ENCODE measurements at regions not wholly inside any gene's neighbourhood (a gene's known extent, or its start where the extent isn't known, plus 50 kb on each side); places are given as distances from the start of the nearest gene placed in this dataset.
A peak's percentile ranks its signal among the peaks of the same experiment; 100 is the strongest.

DNA sequence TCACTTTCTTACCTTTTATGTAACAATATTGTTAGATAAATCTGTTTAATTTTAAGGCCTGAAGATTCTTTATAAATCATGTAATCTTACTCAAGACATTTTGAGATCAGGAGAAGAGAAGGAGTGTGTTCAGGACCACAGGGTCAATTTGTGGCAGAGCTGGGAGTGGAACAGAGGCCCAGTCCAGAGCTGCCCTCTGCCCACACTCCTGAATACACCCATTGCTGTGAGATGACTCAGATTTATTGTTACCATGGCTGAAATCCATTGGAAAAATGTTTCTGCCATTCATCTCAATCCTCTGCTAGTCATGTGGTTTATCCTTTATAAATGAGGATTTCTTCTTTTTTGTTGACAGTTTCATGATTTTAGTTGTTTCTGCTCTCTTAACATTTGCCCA, 100.5 kb upstream of the STXBP6 start:
- DNase-seq (ENCODE audit: low spot score), result no peak

DNA sequence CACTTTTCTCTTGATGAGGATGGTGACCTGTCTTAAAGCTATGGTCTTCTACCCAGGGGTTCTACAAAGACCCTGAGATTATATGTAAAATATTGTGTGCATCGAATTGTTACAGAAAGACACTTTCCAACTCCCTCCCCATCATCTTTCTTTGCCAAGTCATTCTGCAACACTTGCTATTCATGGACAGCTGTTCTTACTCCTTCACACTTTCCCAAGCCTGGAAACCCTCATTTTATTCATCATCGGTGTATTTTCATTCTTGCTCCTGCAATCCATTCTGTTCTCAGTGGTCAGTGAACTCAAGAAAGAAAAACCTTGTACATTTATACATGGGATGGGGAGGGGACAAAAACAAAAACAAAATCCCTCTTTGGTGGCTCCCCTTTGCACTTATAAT, 90.5 kb upstream of the STXBP6 start:
- no peak for DNase-seq (ENCODE audit: low spot score)

DNA sequence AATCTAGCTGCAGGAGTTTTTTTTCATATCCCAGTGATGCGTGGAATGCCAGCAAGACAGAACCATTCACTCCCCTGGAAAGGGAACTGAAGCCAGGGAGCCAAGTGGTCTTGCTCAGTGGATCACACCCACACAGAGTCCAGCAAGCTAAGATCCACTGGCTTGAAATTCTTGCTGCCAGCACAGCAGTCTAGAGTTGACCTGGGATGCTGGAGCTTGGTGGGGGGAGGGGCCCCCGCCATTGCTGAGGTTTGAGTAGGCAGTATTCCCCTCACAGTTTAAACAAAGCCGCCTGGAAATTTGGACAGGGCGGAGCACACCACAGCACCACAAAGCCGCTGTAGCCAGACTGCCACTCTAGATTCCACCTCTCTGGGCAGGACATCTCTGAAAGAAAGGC, 86.9 kb upstream of the STXBP6 start:
- DNase-seq (ENCODE audit: low spot score), result no peak

DNA sequence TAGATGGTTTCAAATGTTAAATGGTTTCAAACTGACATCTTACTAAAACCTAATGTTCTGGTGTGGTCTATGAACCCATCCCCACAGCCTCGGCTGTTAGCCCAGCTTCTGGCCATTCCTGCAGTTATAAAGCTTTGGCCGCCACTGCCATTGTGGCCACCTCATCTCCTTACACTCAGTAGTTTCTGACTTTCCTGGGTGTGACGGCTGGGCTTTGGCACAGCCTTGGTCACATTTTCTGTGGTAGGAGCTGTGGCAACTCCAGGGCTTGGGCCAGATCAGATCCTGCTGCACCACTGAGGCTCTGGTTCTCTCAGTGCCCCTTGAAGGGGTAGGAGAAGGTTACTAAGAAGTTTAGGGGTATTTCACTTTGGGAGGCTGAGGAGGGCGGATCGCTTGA, 84.2 kb upstream of the STXBP6 start:
- DNase-seq (ENCODE audit: low spot score), result no peak

DNA sequence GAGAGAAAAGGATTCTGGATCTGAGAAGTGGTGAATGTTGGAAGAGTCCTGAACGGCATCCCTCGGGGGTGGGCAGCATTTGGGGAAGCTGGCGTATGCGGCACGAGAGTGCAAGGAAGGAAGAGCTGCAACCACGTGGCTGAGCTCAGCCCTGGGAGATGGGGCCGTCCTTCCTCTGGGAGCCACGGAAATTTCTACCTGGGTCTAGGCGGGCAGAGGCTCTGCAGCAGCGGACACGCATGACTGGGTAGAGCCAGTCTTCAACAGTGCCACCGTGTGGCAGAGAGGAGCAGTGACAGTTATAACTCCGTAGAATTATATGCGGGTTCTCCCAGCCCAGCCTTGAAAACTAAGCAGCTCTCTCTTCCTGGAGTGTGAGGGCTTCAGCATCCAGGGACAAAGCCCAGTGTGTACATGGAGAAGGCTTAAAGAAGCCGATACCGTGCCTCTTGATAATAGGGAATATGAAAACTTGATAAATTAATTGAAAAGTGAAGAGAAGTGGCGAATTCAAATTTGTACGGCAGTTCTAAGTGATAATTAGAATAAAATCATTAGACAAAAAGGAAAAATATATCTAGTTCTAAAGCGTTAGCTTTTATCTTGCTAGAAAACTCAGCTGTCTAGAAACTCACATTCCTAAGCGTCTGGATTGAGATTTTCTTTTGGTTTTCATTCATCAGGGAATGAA, 82.9 kb upstream of the STXBP6 start:
- DNase-seq (ENCODE audit: low spot score), result peak; percentile 69

DNA sequence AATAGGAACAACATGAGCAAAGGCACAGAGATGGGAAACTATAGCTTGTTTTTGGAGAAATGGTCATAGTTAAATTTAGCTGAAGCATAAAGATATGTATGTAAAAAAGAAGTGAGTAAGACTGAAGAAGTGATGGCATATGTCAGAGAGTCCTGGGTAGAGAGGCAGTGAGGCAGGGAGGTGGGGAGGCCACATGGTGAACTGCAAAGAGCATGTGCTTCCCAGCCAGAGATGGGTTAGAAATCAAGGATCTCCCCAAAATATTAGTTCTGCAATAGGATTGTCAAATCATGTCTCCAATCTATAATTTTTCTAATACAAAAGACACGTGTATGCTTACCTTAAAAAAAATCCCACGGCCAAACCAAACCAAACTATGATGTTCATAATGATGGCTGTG, 82.1 kb upstream of the STXBP6 start:
- no peak for DNase-seq (ENCODE audit: low spot score)

DNA sequence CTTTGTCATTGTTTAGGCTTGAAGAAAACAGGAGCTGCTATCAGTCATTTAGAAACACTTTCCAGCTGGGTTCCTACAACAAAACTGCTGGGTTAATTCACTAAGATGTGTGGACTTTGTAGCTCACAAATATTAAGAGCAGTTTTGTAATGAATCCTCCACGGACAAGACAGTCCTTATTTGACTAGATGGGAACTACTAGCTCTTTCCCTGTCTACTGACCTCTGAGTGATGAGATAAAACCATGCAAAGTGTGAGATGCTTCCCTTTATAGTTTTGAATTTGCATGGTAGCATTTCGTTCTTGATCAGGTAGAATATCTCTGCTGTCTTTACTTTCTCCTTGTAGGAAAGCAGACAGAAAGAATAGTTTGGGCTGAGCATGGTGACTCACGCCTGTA, 72.9 kb upstream of the STXBP6 start:
- DNase-seq (ENCODE audit: low spot score), result no peak

DNA sequence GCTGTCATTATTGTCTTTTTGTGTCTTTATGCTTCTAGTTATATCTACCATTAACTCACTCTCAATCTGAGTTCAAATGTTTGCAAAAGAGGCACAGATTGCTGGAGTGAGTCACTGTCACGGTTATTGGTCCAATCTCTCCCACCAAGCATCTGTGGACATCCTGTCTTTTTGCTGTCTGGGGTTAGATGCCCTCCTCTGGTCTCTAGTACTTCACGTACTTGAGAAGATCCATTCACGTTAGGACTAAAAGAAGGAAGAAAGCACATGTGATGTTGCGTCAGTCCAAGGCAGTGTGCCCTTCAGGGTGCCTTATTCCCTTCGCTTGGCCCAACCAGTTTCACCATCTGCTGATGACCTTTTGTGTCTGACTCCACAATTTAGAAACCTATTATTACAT, 72.3 kb upstream of the STXBP6 start:
- DNase-seq (ENCODE audit: low spot score), result no peak

DNA sequence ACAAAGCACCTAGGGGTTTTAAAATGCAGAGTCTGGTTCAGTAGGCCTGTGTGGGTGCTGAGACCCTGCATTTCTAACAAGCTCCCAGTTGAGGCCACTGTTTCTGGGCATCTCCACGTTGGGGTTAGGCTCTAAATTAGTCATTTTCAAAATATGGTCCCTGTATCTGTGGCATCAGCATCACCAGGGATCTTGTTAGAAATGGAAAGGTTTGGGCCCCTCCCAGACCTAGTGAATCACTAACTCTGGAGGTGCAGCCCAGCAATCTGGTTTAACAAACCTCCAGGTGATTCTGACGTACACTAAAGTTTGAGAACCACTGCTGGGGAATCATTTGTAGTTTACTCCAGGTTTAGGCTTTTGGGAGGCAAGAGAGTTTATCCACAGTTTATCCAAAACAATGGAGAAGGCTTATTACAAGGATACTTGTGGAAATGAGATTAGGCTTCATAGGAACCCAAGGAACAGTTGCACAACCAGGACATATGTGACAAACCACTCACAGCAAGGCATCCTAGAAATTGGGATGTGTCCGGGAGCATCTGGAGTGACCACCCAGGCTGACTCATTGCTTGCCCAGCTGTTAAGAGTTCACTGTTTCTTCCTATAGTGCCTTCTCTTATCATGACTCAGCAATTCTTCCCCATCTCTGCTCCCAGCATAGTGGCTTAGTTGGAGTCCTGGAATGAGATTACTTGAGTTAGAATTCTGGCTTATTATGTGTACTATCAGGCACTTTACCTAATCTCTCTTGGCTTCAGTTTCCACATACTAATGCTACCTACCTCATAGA, 71.6 kb upstream of the STXBP6 start:
- no peak for DNase-seq (ENCODE audit: low spot score)

DNA sequence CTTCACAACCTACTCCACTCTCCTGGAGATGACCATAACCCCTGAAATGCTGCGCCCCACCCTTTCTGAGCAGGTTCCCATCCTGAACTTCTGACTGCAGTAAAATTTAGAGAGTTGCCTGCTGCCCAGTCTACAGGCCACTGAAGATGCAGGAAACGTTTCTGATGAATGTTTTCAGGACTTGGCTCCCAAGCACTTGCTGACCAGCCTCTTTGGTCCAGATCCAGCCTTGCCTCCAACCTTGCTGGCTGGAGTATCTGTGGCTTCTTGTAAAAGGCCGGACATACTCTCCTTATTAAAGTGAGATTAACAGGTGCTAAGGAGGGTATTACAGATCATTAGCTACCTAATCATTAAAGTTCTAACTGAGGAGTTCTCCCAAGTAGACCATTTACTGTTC, 70.3 kb upstream of the STXBP6 start:
- DNase-seq (ENCODE audit: low spot score), result no peak

DNA sequence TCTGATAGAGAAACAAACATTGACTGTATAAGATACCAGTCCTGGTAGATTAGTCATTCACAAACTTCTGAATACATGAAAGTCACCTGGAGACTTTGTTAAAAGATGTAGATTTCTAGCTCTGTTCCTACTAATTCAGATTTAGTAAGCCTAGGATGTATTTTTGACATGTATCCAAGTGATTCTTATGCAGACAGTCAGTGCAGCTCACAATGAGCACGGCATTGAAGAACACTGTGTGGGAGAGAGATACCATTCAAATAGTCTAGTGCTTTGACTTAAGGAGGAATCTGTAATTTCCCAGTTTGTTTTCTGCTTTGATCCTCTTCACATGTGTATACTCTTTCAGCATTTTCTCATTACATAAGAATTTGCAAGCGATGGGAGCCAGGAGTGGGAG, 68.7 kb upstream of the STXBP6 start:
- no peak for DNase-seq (ENCODE audit: low spot score)

DNA sequence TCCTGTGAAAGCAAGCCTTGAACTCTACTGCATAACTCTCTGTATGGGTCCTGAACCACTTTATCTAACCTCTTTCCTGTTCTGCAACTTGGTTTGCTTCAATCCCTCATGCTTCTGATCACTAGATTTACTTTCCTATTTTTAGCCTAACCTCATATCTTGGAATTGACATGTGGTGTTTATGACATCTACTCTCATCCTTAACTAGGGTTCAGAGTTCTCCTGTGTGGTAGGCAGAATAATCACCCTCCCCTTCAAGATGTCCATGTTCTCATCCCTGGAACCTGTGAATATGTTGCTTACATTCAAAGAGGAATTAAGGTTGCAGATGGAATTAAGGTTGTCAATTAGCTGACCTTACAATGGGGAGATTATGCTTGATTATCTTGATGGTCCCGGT, 67.4 kb upstream of the STXBP6 start:
- no peak for DNase-seq (ENCODE audit: low spot score)

DNA sequence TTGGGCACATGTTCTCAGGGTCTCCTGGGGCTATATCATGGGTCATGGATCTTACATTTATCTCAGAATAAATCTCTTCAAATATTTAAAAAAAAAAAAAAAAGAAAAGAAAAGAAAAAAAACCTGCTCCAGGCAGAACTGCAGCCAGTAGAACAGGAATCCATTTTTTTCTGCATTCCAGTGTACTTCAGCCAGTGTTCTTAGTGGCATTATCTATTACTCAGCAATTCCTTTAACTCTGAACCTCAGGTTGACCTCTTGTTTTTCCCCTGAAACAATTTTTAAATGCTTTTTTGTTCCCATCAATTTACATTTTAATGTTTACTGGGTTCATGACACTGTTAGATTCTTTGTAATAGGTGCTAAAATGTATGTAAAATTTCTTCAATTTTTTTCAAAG, 66.7 kb upstream of the STXBP6 start:
- no peak for DNase-seq (ENCODE audit: low spot score)

DNA sequence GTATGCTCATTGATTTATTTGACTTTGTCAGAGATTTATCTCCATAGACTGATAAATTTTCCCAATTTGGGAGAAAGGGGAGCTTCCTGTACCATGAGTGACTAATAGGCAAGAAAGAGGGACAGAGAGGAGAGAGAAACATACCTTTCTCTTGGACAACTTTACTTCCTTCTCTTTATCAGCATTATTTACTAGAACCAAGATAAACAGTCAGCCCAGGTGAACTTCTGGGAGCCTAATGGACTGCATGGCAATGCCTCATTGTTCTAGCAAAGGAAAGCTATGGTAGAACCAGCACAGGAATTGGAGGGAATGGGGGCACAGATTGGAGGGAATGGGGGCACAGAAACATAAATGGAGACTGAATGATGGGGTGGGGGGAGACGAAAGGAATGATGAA, 63.4 kb upstream of the STXBP6 start:
- no peak for DNase-seq (ENCODE audit: low spot score)

DNA sequence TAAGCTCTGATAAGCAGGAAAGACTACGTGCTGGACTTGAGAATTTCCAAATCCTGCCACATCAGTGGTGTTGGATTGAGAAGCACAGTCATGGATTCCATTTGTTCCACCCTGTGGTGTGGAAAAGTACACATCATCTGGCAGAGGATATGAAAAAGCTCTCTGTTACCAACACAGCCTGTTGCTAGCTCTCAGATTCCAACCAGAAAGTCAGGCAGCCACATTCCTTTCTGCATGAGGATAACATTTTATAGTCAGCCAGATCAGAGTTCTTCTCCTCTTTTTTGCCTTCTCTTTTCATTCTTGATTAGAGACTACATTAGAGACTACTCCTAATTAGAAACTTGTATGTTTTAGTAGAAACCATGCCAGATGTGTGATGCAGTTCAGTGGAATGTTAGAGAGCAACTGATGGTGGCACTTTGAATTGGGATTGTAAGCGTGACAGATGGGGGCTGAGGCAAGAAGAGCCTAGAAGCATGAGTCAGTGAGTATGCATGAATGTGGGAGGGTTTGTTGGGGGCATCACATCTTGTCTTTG, 61.2 kb upstream of the STXBP6 start:
- DNase-seq (ENCODE audit: low spot score), result no peak

DNA sequence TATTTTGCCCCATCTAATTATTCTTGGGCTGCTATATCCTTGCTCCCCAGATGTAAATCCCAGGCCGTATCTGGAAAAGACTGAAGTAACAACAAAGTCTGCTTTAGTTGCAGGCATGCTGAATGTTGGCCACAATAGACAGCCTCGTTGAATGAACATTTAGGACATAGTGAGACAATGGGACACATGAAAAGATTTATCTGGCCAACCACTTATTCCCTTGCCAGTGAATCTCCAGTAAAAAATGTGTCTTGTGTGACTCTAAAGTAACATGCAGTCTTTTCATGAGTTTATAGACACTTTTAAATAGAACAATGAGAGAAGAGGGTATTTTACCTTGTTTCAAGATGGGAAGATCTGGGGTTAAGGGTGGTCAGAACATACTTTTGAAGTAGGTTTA, 60.2 kb upstream of the STXBP6 start:
- DNase-seq (ENCODE audit: low spot score), result no peak

DNA sequence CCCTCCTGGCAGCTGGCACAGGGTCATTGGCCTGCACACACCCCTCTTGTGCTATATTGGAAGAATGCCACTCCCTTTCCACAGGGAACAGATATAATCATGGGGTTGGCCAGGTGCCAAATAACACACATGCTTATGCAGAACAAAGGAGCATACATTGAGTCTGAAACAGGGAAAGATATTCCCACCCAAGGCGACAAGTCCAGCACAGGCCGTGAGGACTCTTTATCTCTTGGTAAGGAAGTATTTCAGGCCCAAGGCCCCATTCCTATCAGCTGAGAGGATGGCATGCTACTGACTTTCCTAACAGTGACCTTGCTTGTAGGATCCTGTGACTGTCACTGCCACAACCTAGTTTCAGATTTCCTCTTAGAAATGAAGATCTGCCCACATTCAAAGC, 59.0 kb upstream of the STXBP6 start:
- DNase-seq (ENCODE audit: low spot score), result no peak

DNA sequence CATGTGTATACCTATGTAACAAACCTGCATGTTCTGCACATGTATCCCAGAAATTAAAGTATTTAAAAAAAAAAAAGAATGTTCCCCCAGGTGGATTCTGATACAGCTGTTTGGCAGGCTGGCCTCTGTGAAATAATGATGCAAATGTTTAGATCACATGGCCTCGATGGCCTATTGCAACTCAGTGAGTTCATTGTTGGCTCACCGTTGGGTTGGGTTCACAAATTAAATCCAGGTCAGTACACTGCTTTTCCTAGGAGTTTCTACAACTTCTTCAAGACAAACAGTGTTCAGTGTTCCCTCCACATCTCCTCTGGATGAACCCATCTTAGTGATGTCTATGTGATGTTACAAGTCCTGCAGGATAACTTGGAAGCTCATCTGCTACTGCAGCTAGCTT, 58.3 kb upstream of the STXBP6 start:
- no peak for DNase-seq (ENCODE audit: low spot score)

DNA sequence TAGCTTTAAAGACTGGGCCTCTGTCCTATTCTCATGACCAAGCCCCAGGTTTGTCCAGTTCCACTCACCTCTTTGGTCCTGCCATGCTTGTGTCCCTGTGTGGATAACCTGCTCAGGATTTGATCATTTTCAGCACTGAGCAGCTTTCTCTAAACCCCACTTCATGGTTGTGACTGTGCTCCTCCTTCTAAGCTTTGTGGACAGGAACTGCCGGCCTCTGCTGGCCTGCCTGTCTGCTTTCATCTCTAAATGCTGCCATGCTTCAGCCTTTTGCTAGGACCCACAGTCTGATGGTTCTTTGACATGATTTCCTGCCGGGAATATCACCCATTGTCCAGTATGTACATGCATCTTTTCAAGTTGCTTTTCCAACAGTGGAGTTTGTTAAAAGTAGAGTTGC, 53.9 kb upstream of the STXBP6 start:
- no peak for DNase-seq (ENCODE audit: low spot score)

DNA sequence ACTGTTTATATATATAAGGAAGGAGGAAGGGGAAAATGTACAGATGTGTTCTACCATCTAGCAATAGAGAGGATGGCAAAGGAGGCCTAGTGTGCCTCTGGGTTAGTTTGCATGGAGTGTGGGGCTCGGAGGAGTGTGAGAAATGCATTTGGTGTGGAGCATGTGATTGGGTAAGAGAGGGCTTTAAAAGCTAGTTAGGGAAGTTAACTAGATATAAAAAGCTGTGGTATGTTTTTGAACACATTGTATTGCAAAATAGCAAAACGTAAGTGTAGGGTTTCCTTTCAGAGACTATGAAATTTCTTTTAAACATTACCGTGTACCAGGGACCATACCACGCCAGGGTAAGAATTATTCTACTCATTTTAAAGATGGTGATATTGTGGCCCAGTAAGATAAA, 53.3 kb upstream of the STXBP6 start:
- no peak for DNase-seq (ENCODE audit: low spot score)

DNA sequence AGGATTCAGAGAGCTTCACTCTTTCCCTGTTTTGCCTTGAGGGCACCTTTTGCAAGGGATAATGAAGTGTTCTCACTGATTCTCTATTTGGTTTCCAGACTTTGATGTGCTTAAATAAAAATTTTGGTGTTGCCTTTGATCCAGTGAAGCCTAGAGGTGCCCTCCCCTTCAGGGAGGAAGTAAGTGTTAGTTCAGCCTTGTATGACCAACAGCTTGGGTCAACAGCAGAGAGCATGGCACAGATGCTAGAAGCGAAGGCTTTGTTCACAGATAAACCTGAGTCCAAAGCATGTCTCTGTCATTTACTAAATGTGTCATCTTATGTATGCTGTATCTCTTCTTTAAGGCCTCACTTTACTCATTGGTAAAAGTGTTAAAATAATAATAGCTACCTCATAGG, 52.8 kb upstream of the STXBP6 start:
- no peak for DNase-seq (ENCODE audit: low spot score)

DNA sequence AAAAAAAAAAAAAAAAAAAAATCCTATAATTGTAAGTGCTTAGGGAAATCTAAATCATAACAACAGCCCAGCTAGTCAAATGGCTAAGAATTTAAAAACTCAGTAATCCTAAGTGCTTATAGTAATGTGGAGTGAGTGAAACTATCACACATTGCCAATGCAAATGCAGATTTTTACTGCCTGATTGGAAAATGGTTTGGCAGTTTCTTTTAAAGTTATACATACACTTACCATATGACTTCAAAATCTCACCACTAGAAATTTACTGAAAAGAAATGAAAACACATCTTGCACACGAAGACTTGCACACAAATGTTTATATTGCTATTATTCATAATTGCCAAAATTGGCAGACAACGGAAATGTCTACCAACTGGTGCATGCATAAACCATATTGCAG, 51.3 kb upstream of the STXBP6 start:
- no peak for DNase-seq (ENCODE audit: low spot score)

All from ureter (tissue), 1 donor.